ENCODE measurements at regions not wholly inside any gene's neighbourhood (a gene's known extent, or its start where the extent isn't known, plus 50 kb on each side); places are given as distances from the start of the nearest gene placed in this dataset.
"Not testable (repeated sequence)": the region's sequence is repeated elsewhere in the genome, so short reads cannot be mapped to it uniquely, and the experiment has no call there.

DNA sequence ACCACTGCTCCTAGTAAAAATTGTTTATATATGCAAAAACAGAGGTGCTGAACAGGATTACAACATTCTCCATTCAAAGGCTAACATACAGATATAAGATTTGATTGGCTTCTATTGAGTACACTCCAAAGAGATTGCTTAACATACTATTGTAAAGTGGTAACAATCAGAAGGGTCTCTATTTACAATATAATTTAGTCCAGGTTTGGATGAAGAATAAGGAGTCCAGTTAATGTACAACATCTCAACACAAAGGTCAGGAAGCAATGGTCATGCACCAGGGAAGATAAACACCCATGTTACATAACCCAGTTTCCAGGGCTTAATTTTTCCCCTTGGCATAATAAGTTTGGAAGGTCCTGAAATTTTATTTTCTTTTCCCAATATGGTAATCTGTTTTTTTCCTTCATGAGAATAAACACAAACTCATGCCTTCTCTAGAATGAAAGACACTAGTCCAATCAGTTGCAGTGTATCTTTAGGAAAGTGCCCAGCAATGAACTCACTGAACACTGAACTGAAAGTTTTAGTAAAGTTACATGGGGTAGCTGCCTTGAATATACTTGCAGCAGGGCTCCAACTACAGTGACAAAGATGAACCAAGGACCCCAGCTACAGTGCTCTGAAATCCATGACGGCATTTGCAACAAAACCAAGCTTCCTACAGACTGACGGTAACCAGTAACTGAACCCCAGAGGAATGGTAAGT lies 255.3 kb upstream of the GJE1 start:
- DNase-seq (ENCODE audit: low read depth) = no peak

DNA sequence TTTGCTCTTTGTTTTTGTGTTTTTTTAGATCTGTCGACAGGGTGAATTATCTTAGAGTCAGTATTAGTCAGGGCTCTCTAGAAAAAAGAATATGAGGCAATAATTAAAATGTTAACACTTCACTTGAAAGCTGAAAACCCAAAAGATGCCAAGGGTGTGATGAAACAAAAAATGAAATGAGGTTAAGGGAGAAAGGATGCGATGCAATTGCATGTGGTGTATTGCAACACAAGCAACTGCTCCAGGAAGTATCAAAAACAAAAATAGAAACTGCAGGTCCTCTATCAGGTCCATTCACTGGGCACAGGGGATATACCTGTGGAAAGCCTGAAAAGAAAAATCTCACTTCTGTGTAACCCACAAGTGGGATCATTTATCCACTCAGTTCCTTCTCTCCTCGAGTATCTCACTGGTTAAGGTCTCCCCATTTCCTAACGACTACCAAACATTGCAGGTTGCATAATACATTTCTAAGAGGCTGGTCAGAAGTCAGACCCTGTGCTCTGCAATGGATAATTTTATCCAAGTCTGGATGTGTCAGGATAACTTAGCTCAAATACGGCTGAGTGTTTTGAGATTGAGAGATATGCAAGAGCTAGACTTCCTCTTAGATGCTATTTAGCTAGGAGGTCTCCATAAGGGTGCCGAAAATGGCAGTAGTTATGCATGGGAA lies 257.7 kb upstream of the GJE1 start:
- DNase-seq (ENCODE audit: low read depth) = peak; percentile 43

DNA sequence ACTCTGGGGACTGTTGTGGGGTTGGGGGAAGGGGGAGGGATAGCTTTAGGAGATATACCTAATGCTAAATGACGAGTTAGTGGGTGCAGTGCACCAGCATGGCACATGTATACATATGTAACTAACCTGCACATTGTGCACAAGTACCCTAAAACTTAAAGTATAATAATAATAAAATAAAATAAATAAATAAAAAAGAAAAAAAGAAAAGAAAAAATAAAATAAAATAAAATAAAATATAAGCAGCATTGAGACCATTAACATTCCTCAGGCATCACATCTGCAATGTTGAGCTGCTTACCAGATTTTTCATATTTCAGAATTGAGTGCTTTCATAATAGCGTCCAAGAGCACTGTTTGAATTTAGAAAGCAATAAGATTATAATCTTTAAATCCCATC lies 263.2 kb upstream of the GJE1 start:
- DNase-seq (ENCODE audit: low read depth) = not testable (repeated sequence)

DNA sequence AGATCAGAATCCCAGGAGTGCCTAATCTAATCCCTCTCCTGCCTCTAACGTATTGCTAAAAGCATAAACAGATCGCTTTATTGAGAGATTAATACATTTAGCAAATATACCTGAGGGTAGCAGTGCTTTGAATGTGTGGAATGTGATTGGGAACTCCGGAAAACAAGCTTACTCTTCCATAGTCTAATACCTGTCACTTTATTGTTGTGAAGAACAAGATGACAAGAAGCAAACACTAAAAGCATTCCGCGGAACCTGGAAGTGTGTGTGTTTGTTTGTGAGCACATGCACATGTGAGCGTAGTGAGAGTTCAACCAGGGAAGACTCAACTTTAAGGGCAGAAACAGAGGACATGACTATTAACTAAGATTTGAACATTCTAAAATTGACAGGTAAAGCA lies 265.0 kb upstream of the GJE1 start:
- no peak for DNase-seq (ENCODE audit: low read depth)

DNA sequence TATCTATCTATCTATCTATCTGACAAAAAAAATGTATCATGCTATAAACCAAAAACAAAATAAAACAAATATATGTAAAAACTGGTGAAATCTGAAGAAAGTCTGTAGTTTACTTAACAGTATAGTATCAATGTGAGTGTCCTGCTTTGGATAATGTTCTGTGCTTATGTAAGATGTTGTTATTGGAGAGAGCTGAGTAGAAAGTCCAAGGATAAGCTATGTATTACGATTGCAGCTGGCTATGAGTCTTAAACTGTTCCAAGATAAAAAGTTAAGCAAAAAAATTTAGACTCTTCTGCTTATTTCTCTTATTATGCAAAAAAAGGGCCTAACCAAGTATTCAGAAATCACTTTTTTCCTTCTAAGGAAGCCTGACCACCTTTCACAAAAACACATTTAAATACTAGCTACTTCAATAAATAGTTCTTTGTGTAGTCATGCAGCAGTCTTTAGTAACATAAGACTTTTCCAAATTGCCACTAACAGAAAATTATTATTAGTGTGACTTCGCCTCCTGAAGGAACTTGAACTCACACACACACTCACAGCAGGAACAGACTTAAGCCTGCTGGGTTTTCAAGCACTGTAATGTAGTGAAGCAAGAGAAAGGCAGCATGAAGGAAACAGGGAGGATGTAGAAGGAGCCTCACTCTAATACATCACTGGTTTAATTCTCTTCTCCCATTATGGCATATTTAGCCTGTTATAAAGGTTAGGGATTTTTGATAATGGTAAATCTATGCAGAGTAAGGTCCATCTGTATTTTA lies 265.8 kb upstream of the GJE1 start:
- no peak for DNase-seq (ENCODE audit: low read depth)

DNA sequence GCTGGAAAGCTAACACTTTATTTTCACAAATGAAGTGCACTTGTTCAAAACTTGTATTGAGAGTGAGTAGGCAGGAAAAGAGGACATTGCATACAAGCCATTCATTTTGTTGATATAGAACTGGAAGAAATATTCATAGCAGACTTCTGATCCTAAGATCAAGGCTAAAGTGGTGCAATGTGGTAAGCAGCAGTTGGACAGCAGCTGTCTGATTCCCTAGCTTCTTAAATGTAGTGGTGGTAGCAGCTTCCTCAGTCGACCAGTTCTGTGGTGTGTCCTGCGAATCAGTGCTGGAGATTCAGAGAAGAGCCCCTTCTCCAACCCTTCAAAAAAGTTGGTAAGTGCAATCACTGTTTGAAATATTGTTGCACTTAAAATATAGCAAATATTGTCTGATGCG lies 281.7 kb upstream of the GJE1 start:
- DNase-seq (ENCODE audit: low read depth) = no peak

DNA sequence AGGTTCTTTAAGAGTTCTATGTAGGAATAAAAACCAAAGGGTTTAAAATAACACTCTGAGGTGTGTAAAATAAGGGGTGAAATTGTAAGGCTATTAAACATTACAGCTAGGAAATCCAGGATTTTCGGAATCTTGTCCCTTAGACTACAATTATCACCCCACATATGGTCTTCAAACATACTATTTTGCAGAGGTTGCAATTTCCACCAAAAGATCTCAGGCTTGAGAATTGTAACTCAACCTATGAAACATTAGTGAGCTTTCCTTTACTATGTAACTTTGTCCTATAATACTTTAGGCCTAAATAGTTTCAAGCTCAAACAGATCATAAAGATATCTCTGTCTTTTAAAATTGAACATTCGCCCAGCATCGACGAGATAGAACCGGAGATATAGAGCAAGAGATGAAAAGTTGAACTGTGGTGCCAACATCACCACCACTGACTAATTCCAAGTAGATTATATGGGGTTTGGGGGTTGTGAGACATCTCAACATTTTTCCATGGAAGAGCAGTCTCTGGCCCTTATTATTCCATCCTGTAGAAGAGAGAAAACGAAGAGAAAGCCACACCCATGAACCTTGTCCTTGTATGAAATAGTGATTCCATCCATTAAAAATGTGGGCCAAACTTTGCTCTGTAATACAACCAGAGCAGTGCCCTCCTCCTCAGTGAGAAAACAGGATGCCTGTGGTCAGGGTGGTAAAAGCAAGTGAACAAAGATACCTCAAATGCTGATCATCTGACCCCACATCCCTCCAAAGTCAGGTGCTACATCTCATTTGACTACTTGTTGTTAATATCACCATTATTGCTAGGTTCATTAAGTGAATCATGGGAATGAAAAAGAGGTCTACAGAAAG lies 284.5 kb upstream of the GJE1 start:
- no peak for DNase-seq (ENCODE audit: low read depth)

DNA sequence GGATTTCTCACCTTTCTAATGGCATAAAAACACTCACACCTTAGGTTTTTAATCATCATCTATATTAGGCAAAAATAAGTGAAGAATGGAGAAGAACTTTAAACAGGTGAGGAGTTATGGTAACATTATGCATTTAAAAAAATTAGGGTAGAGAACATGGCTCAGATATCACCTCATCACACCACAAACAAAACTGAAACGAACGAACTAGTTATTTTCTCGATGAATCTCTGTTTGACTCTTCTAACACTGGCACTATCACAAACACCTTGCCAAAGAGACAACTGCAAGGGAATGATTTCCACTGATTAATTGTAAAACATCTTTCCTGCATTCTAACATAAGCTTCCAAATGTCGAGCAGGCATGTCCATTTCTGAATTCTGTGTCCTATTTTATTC lies 286.1 kb upstream of the GJE1 start:
- no peak for DNase-seq (ENCODE audit: low read depth)

DNA sequence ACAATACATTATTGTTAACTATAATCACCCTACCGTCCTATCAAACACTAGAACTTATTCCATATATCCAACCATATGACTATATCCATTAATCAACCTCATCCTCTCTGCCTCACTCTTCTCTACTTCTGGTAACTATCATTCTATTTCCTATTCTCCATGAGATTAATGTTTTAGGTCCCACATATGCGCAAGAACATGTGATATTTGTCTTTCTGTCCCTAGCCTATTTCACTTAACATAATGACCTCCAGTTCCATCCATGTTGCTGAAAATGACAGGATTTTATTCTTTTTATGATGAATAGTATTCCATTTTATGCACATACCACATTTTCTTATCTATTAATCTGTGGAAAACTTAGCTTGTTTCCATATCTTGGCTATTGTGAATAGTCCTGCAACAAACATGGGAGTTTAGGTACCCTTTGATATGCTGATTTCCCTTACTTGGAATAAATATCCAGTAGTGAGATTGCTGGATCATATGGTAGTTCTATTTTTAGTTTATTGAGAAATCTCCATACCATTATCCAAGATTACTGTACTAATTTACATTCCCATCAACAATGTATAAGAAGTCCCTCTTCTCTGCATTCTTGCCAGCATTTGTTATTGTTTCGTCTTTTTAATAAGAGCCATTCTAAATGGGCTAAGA lies 289.4 kb upstream of the GJE1 start:
- no peak for DNase-seq (ENCODE audit: low read depth)

DNA sequence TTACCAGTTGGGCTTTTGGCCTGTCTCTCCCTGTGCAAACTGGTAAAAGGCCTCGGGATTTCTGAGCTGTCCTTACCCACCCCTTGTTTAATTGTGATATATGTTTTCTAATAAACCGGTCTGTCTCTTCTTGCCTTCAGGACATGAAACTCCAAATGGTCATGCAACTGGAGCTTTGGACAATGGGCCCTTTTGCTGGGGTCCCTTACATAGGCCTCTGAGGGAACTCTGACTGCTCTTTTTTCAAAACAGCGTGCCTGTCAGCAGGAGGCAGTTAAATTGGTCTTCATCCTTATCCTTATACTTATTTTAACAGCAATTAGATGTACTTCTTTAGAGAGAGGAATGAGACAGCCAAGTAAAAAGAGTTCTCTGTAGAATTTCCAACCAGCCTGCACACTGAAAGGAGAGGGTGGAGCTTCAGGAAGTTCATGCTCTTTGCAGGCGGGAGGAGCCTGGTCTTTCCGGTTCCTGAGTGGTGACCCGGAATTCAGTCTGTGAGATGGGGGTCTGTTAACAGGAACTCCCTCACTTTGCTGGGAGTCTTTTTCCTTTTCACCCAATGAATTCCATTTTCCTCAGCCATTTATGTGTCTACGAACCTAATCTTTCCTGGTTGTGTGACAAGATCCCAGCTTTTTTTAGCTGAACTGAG lies 299.6 kb upstream of the GJE1 start:
- no peak for DNase-seq (ENCODE audit: low read depth)

DNA sequence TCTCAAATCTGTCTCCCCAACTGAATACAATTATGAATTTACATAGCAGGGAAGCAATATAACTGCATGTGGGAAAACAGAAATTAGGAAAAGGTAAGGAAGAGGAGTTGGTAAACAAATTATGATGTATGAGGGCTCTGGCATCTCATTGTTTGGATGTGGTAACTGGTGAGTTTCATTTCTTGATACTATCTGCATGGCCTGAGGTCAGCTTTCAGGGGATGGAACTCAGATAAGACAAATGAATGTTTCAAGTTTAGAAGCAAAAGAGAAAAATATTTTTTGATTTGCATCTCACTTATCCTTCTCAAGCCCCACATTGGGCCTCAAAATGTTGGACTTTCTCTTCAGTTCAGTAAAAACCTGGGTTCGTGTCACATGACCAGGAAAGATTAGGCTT lies 302.2 kb upstream of the GJE1 start:
- DNase-seq (ENCODE audit: low read depth) = no peak

DNA sequence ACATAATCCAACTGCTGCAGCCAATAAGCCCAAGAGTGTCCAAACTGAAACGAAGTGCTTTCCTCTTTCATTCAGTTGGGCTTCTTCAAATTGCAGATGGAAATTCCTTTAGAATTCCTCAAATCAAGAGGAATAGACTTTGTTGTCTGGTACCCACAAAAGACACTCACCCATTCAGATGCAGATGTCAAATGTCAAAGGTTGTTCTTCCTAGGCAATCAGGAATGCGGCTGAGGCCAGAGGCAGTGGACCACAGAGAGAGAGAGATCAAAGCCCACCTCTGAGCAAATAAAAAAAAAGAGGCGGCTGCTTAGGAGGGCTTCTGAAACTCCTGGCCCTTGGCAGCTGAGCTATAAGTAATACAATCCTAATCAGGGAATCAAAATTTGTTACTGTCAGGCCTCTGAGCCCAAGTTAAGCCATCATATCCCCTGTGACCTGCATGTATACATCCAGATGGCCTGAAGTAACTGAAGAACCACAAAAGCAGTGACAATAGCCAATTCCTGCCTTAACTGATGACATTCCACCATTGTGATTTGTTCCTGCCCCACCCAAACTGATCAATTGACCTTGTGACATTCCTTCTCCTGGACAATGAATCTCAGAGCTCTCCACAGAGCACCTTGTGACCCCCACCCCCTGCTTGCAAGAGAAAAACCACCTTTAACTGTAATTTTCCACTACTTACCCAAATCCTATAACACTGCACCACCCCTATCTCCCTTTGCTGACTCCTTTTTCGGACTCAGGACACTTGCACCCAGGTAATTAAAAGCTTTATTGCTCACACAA lies 303.0 kb upstream of the GJE1 start:
- DNase-seq (ENCODE audit: low read depth) = no peak

DNA sequence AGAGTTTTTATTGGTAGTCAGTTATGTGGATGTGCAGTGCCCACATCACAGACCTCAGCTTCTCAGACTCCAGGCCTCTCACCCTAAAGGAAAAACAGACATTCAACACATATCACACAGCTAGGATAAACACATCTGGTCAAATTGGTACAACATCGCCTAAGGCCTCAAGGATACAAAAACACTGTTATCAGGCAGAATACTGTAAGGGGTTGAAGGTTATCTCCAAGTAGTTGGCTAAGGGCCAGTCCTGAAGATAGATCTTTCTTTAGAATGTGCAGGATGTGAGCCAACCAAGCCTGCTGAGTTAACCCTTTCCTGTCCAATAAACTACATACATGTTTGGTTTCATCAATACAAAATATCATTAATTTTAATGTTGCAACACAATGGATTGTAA lies 308.4 kb upstream of the GJE1 start:
- DNase-seq (ENCODE audit: low read depth) = no peak

DNA sequence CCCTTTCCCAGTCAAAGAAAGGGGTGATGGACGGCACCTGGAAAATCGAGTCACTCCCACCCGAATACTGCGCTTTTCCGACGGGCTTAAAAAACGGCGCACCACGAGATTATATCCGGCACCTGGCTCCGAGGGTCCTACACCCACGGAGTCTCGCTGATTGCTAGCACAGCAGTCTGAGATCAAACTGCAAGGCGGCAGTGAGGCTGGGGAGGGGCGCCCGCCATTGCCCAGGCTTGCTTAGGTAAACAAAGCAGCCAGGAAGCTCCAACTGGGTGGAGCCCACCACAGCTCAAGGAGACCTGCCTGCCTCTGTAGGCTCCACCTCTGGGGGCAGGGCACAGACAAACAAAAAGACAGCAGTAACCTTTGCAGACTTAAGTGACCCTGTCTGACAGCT lies 317.7 kb upstream of the GJE1 start:
- DNase-seq (ENCODE audit: low read depth) = not testable (repeated sequence)

DNA sequence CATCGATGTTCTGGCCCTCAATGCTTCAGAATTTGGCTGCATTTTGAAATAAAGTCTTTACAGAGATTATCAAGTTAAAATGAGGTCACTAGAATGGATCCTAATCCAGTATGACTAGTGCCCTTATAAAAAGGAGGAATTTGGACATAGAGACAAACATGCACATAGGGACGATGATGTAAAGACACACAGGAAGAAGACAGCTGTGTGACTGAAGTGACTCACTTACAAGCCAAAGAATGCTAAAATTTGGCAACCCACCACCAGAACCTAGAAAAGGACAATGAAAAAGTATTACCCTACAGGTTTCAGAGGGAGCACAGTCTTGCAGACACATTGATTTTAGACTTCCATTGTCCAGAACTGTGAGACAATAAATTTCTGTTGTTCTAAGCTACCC lies 322.8 kb upstream of the GJE1 start:
- no peak for DNase-seq (ENCODE audit: low read depth)

DNA sequence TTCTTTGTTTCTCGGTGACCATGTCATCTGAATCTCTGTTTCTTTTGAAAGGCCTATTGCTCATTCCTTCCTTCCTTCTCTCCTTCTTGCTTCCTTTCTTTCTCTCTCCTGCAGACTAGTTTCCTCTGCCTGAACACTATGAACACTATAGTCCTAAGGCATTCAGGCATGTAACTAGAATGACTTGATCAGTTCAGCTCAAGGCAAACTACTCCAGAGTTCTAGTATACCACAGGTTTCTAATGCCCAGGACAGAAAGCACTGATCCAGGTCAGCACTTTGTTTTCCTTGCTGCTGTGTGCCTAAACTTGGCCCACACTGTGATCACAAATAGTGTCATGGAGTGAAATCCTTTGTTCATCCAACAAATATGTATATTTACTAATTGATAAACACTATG lies 324.1 kb upstream of the GJE1 start:
- no peak for DNase-seq (ENCODE audit: low read depth)

DNA sequence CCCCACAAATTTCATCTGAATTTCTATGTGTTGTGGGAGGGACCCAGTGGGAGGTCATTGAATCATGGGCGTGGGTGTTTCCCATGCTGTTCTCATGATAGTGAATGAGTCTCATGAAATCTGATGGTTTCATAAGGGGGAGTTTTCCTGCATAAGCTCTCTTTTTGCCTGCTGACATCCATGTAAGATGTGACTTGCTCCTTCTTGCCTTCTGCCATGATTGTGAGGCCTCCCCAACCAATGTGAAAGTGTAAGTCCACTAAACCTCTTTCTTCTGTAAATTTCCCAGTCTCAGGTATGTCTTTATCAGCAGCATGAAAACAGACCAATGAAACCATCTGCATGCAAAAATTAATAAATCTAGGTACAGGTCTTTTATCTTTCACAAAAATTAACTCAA lies 331.8 kb upstream of the GJE1 start:
- not testable (repeated sequence) for DNase-seq (ENCODE audit: low read depth)

DNA sequence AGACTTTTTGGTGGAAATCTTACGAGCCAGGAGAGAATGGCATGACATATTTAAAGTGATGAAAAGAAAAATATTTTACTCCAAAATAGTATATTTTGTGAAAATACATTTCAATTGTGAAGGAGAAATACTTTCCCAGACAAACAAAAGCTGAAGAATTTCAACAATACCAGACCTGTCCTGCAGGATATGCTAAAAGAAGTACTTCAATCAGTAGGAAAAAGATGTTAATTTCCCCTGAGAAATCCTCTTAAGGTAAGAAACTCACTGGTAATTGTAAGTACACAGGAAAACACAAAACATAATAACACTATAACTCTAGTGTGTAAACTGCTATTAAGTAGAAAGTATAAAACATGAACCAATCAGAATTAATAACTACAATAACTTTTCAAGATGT lies 341.8 kb upstream of the GJE1 start:
- DNase-seq (ENCODE audit: low read depth) = no peak

DNA sequence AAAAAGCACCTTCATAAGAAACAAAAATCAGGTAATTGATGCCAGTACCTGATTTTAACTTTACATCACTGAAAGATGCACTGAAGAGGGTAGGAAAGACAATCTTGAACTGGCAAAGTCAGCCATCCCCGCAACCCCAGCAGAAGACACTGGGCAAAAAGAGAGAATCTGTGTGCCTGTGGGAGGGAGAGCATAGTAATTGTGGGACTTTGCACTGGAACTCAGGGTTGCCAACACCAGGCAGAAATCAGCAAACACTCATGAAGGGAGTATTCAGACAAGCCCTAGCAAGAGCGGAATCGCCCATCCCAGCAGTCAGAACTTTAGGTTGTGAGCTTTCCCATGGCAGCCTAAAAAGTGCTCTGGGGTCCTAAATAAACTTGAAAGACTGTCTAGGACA lies 344.6 kb upstream of the GJE1 start:
- DNase-seq (ENCODE audit: low read depth) = no peak

DNA sequence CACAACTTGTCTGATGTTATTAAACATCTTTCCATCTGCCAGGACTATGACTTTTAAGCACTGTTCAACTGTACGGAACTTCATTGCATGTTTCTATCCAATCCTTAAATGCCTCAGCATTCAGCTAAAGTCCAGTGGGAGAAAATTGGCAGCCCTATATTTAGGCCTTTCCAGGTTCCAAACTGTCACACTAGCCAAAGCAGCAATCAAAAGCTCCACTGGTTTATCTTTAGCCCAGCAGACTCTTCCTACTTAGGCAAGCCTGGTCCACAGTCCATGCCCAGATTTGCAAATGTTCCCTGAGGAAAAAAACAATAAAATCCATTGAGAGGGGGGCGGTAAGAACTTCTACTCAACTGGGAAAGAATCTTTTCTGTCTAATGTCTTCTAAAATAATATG lies 349.1 kb upstream of the GJE1 start:
- no peak for DNase-seq (ENCODE audit: low read depth)

Data from fibroblast of gingiva (primary cell).